A673 (cell line): ENCODE measurements at regions not wholly inside any gene's neighbourhood (a gene's known extent, or its start where the extent isn't known, plus 50 kb on each side); places are given as distances from the start of the nearest gene placed in this dataset.

Experiments used
- BruUV-seq: library from RNA; stranded (reverse); fragments of 400-500 nt; replicated peaks from 2 replicates; lab custom pipeline; 2021; lab: Mats Ljungman, UMichigan
- CTCF ChIA-PET: fragments of 300-600 bp; sonication (Branson Sonifier 250); formaldehyde crosslinking; loops from one replicate; lab custom pipeline; 2022; ENCODE audit warnings: antibody characterized with exemption; lab: Charles Lee
- POLR2A ChIA-PET: fragments of 300-600 bp; sonication (Branson Sonifier 250); formaldehyde crosslinking; loops from one replicate; lab custom pipeline; 2022; ENCODE audit warnings: antibody characterized with exemption; ENCODE audit not compliant: low non-redundant PET; lab: Charles Lee
- DNase-seq: peaks from one replicate; pipeline ENCODE4 v3.0.0-alpha.2; 2015; ENCODE audit warnings: low spot score
- H3K27ac ChIP-seq: fragments of 200-600 bp; sonication (generic); 2 replicates; pipeline ENCODE4 v1.5.1; 2016; ENCODE audit warnings: mixed run types, low read depth, mild to moderate bottlenecking, mixed read lengths, antibody characterized with exemption, low read length; ENCODE audit not compliant: poor library complexity, severe bottlenecking
- H3K27me3 ChIP-seq: fragments of 200-600 bp; sonication (generic); replicated peaks from 2 replicates; pipeline ENCODE4 v1.6.1; 2017; ENCODE audit warnings: mixed run types, low read depth, mild to moderate bottlenecking, mixed read lengths, antibody characterized with exemption, low read length; ENCODE audit not compliant: insufficient read depth, poor library complexity
- H3K36me3 ChIP-seq: fragments of 200-600 bp; sonication (generic); 2 replicates; pipeline ENCODE4 v1.6.1; 2016; ENCODE audit warnings: mixed run types, mild to moderate bottlenecking, mixed read lengths, antibody characterized with exemption, low read length; ENCODE audit not compliant: insufficient read depth, poor library complexity, severe bottlenecking
- H3K4me1 ChIP-seq: fragments of 200-600 bp; sonication (generic); 2 replicates; pipeline ENCODE4 v1.6.1; 2017; ENCODE audit warnings: mixed run types, mild to moderate bottlenecking, mixed read lengths, antibody characterized with exemption, low read length; ENCODE audit not compliant: insufficient read depth, poor library complexity, severe bottlenecking
- H3K4me3 ChIP-seq: fragments of 200-600 bp; sonication (generic); 2 replicates; pipeline ENCODE4 v1.5.1; 2016; ENCODE audit warnings: low read depth, mixed run types, mild to moderate bottlenecking, mixed read lengths, low read length; ENCODE audit not compliant: poor library complexity, severe bottlenecking
- H3K9me3 ChIP-seq: fragments of 200-600 bp; sonication (generic); 2 replicates; pipeline ENCODE4 v1.6.1; 2016; ENCODE audit warnings: mixed run types, low read depth, mild to moderate bottlenecking, mixed read lengths, antibody characterized with exemption, low read length; ENCODE audit not compliant: poor library complexity, severe bottlenecking
- CTCF ChIP-seq: fragments of 300-800, 200-600 bp; sonication (generic); conservative IDR thresholded peaks from 2 replicates; pipeline ENCODE4 v1.5.1; 2017; ENCODE audit warnings: low read depth, mild to moderate bottlenecking, antibody characterized with exemption, low read length, moderate library complexity, mixed read lengths
- EZH2 ChIP-seq: fragments of 200-600 bp; sonication (generic); IDR thresholded peaks from 2 replicates; pipeline ENCODE4 v1.6.1; 2017; ENCODE audit warnings: borderline replicate concordance, low read depth, mild to moderate bottlenecking, mixed read lengths, antibody characterized with exemption, low read length; ENCODE audit not compliant: poor library complexity, severe bottlenecking
- intact Hi-C: fragments of 100-400 bp; cut with micrococcal nuclease; formaldehyde crosslinking; loops from one replicate; pipeline ENCODE4 v1.10.0; 2022; ENCODE audit not compliant: unreplicated experiment

GRCh38 chr20:6588296-6588695 is 179.2 kb upstream of the BMP2 start:
- no peaks in the 10 kb centered on the region for H3K4me1 ChIP-seq
- CTCF ChIA-PET: no interaction called here
- DNase-seq: no peak
- intact Hi-C loops: loop anchor here (10.0 kb wide), 1 partner anchor 1267 kb away; no protein-coding TSS in a partner anchor
- H3K4me3 ChIP-seq: no peak overlapping the region
- TF ChIP-seq CTCF (no peak), EZH2 (no peak)
- no peaks in the 10 kb centered on the region for H3K9me3 ChIP-seq
- no TSS peak for BruUV-seq
- H3K36me3 ChIP-seq: no peaks in the 10 kb centered on the region
- POLR2A ChIA-PET: no interaction called here
- H3K27me3 ChIP-seq: no peaks in the 10 kb centered on the region
- no peak overlapping the region for H3K27ac ChIP-seq

GRCh38 chr20:6583134-6583738 is 184.2 kb upstream of the BMP2 start:
- intact Hi-C loops: loop anchor here (10.0 kb wide), 1 partner anchor 1272 kb away; no protein-coding TSS in a partner anchor
- BruUV-seq: no TSS peak
- H3K4me3 ChIP-seq: no peak overlapping the region
- no peak for TF ChIP-seq EZH2
- TF ChIP-seq CTCF: peak; percentile 74
- ChIA-PET CTCF (interaction anchor here (1.1 kb wide), 1 partner anchor 703 kb away, joined by 4 read pairs; no protein-coding TSS in a partner anchor), POLR2A (no interaction called here)
- H3K4me1 ChIP-seq: no peaks in the 10 kb centered on the region
- DNase-seq: peak; percentile 40
- no peaks in the 10 kb centered on the region for H3K9me3 ChIP-seq
- no peaks in the 10 kb centered on the region for H3K27me3 ChIP-seq
- no peak overlapping the region for H3K27ac ChIP-seq
- no peaks in the 10 kb centered on the region for H3K36me3 ChIP-seq

- Histone ChIP-seq H3K36me3 (no peaks in the 10 kb centered on the region), H3K4me1 (no peaks in the 10 kb centered on the region), H3K27me3 (no peaks in the 10 kb centered on the region), H3K9me3 (no peaks in the 10 kb centered on the region), H3K27ac (no peak overlapping the region), H3K4me3 (no peak overlapping the region)
- no TSS peak for BruUV-seq
- TF ChIP-seq EZH2 (no peak), CTCF (no peak)
- DNase-seq: no peak
- intact Hi-C loops: loop anchor here (10.0 kb wide), 1 partner anchor 1272 kb away; no protein-coding TSS in a partner anchor
- POLR2A ChIA-PET: no interaction called here
- CTCF ChIA-PET: interaction anchor here (1.1 kb wide), 1 partner anchor 704 kb away, joined by 4 read pairs; no protein-coding TSS in a partner anchor
Observed at GRCh38 chr20:6582449-6582848, 185.0 kb upstream of the BMP2 start.
